HG03135 (cell line): ENCODE measurements at regions not wholly inside any gene's neighbourhood (a gene's known extent, or its start where the extent isn't known, plus 50 kb on each side); places are given as distances from the start of the nearest gene placed in this dataset.

Source experiments
- ATAC-seq: cut with Tn5 transposase; IDR thresholded peaks from one replicate; pipeline ENCODE4 v1.9.1; 2021; ENCODE audit warnings: mild to moderate bottlenecking, moderate library complexity; ENCODE audit not compliant: unreplicated experiment

DNA sequence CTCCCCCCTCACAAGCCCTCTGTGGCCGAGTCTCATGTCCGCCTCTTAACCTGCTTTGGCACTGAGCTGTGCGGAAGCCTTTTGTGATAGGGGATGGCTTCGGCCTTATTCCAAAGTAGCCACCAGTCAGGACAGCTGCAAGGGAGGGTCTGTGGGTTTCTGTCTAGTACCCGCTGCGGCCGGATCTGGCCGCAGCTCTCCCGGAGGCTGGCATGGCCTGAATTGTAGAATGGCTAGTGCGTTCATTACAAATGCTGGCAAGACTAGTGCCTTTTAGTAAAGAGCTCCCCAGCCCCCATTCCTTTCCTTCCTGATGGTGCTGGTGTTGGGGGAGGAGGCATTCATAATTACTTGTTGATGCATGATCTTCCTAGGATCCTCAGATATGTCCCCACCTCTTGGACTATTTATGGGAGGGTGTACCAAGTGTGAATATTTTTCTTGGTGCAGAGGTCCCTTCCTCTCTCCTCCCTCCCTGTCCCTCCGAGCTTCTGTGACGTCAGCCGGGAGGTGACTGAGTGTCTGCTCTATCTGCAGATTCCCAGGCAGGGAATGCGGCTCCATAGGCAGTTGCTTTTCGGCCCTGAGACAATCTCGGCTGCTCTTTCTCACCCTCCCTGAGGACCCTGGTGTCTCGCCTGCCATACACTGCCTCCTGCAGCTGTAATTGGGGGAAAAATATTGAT lies 108.7 kb upstream of the E2F8 start:
- ATAC-seq: no peak

DNA sequence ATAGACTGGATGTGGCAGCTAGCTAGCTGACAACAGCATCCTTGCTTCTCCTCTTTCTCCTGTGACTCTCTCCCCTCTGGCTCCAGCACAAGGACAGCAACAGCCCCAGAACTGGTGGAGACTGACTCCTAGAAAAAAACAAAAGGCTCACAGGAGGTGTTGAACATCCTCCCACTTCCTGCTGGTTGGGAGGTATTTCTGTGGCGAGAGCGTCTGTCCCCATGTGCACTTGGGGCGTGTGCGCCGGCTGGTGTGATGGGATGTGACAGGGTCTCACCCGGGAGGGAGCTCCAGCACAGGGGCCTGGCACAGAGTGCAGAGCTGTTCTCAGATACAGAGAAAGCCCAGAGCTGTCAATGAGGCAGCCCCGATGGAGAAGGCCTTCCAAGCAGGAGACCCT lies 107.2 kb upstream of the E2F8 start:
- ATAC-seq: no peak

DNA sequence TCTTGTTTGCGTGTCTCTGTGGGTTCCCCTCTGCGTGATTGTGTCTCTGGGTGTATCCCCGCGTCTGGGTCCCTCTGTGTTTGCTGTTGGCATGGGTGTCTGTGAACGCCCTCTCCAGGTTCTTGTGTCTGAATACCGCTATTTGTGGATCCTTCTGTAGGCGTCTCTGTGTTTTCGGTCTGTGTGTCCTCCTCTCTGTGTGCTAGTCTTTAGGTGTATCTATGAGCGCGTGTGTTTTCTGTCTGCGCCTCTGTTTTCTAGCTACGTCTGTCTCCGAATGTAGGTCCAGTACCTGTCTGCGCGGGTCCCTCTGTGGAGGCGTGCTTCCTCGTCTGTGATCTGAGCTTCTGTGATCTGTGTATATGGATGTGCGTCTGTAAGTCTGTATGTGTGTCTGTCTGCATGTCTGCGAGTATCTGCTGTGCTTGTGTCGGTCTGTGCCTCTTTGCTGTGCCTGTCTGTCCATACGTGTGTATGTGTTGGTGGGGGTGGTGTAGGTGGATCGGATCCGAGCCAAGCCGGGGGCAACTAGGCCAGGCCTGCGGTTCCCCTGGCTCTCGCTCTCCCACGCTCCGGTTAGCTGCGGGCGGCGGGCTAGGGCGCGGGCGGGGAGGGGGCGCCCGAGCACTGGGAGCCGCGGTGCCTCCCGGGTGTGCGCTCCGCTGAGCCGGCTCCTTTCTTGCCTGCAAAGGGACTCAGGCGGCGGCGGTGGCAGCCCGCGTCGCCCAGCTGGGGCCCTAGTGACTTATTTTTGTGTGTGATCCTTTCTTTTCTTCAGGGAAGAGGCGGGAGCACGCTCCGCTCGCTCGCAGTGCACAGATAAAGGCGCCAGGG lies 105.3 kb upstream of the E2F8 start:
- ATAC-seq: no peak

DNA sequence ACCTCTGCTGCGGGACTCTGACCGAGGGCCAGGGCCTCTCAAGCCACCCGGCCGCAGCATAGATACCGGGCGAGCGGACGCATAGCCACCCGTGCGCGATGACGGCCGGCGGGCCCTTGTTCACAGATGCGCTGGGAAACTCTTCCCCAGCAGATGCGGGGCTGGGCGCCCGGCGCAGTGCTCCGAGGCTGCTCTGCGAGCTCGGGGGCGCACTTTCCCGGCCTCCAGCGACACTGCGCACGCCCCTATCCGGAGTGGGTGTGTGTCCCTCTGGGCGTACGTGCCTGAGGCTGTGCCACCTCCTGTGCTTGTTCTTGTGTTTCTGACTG lies 104.7 kb upstream of the E2F8 start:
- ATAC-seq: no peak

DNA sequence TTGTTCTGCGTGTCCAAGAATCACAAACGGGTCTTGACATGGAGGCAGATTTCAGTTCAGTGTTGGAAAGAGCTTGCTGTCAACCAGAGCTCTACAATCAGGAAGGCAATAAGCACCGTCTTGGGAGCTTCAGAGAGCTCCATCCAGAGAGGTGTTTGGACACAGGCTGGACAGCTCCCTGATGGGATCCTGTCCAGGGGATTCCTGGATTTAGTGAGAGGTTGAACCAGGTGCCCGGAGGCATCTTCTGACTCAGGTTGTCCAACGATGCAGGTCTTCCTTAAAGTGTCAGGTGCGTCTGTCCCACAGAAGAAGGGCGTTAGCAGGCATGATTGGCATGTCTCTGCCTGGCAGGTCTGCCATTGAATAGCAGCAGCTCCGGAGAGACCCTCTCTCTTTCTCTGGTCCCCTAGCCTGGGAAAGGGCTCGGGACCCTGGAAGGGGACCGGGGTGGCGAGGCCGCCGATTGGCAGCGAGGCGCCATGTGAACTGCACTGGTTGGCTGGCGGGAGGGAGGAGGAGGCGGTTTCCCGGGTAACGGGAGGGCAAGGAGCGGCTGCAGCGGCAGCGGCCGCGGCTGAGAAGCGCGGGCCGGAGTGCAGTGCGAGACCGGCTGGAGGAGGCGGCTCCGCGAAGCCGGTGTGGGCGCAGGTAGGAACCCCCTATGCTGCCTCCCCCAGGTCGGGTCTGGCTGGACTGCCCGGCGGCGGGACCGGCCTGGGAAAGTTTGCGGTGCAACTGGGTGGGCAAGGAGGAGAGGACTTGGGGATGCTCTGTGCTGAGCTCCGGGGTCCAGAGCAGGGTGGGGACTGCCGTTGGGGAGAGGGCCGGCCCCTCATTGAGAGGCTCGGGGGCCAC lies 104.1 kb upstream of the E2F8 start:
- ATAC-seq: no peak

GRCh38 chr11:19342036-19342435 lies 101.3 kb upstream of the E2F8 start:
- ATAC-seq: no peak

DNA sequence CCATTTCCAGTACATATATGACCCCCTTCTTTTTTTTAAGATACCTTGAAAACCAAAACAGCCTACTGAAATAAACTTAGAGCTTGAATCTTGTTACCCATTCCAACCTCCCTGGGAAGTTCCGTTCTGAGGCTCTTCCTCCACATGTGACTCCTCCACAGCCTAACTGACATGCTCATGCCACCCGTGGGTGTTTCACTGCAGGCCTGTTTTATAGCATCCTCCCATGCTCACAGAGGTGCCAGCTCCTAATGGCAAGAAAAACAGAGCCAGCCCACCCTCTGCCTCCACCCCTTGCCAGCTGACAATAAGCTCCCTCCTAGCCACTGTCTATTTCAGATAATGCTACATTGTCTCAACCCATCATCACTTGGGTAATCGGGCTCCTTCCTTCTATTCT lies 97.6 kb upstream of the E2F8 start:
- no peak for ATAC-seq

GRCh38 chr11:19337779-19338178 lies 97.0 kb upstream of the E2F8 start:
- ATAC-seq: no peak

- ATAC-seq: no peak
Observed at GRCh38 chr11:19336331-19336730, 95.6 kb upstream of the E2F8 start.

DNA sequence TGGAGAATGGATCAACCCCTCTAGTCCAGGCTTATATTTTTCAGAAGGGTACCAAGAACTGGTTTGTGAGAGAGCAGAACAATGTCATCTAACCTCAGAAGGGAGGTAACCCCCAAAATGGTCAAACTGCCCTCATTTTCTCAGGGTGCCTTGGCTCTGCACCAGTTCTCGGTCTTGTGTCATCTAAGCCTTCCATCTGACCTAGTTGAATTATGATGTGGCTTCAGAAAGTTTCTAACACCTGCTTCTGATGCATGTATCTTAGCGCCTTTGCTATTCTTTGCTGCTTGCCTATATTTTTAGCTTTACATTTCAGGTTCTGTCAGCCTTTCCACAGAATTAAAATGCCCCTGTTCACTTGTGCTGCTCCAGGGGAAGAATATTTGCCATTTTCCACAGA lies 91.7 kb upstream of the E2F8 start:
- ATAC-seq: peak; percentile 69

GRCh38 chr11:19330416-19330815 lies 89.7 kb upstream of the E2F8 start:
- ATAC-seq: no peak

DNA sequence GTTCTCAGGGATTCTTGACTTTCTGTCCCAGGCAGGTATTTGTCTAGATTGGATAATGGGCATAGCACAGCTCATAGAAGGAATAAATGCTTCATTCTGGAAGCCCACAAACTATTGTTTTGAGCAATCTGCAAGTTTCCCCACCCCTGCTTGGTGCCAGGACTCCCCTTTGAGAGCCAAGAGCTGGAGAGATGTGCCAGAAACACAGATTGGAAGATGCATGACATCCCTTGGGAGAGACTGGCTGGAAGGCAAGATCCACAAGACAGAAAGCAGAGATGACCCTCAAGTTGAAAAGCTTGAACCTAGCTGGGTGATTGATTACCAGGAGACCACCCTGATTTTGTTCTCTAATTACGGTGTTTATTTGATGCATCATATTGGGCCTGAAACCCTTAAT lies 89.2 kb upstream of the E2F8 start:
- ATAC-seq: no peak

GRCh38 chr11:19328586-19329311 lies 88.0 kb upstream of the E2F8 start:
- no peak for ATAC-seq

GRCh38 chr11:19327280-19327679 lies 86.5 kb upstream of the E2F8 start:
- ATAC-seq: no peak

DNA sequence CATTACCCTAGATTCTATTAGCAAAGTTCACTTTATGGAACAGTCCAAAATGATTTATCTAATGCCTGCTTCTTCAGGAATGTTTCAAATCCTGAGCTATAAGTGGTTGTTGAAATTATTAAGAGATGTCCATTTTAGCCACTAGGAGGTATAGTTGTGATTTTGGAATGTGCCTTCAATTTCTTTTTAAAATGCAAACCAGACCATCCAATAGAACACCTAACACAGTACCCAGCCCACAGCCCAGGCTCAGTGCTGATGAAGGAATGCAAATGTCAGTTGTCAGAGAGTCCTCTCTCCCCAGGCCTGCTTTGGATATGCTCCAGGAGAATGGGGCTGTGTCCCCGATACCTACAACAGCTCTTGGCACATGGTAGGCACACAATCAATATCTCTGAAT lies 85.8 kb upstream of the E2F8 start:
- ATAC-seq: no peak

DNA sequence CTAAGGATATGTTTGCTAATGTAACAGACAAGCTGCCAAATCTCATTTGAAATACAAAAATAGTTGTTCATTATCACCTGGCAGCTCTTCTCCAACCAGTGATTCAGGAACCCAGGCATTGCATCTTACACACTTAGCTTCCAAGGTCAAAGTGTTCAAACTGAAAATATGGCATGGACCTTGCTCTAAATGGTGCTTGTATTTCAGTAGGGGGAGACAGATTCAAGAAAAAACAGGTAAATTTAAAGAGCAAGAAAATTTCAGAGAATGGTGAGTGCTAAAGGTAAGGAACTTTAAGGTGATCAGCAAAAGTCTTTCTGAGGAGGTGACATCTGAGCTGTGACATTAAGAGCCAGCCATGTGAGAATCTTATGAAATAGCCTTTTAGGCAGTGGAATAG lies 82.8 kb upstream of the E2F8 start:
- ATAC-seq: no peak

DNA sequence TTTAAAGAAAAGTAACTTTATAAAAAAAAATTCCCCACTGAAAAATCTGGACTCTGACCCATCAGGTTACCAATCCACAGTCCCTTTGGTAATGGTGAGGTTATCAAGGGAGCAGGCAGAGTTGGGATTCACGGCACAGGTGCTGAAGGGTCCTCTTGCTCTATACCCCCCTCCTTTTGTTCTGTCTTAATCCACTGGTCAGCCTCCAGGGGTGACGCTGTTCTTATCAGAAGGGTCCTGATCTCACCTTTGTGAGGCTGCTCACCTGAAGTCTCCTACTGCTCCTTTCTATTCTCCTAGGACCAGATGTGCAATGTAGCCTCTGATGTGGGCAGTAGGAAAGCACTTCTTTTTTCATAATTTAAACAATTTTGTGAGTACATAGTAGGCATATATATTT lies 80.6 kb upstream of the E2F8 start:
- no peak for ATAC-seq

DNA sequence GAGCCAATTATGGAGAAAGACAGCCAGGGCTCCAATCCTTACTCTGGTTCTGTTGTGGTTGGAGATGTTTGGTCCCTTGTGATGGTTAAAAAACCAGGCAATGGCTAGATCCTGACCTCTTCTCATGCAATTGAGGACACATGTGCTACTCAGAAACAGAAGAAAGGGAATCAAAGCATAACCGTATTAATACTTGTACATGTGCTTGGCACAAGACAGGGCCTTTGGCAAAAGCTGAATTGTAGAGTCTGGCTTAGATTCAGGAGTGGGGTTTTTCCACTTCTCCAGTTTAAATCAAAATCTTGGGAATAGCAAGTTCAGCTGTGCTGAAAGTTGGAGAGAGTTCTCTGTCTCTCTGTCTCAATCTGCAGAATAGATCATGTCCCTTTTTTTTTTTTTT lies 80.1 kb upstream of the E2F8 start:
- ATAC-seq: no peak

- no peak for ATAC-seq
Observed at GRCh38 chr11:19316434-19316833, 75.7 kb upstream of the E2F8 start.

- no peak for ATAC-seq
Observed at GRCh38 chr11:19315511-19315910, 74.8 kb upstream of the E2F8 start.

DNA sequence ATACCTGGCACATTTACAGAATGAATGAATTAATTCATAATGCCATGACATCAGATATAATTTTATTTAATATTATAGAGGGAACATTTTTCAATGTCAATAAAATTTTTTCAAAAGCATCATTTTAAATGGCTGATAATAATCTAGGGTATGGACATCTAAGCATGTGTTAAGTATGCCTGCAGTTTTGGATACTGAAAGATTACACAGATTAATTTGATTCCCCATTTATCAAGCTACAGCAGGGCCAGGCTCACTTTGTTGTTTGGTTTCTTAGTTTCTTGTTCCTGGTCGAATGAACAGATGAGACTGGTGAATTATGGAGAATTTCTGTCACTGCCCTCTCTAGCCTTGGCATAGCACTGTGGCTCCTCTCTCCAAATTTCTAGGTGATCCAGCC lies 72.4 kb upstream of the E2F8 start:
- ATAC-seq: no peak
